ENCODE measurements at regions not wholly inside any gene's neighbourhood (a gene's known extent, or its start where the extent isn't known, plus 50 kb on each side); places are given as distances from the start of the nearest gene placed in this dataset.

- no peak for TF ChIP-seq POLR2A (IDR thresholded peaks at IDR 0.05; ENCODE audit: borderline replicate concordance, extremely low read depth, insufficient read depth, insufficient read length)
- no peak for TF ChIP-seq CEBPB (IDR thresholded peaks at IDR 0.05; ENCODE audit: low read depth)
- 0 out of 2 replicates have a peak, but pooled peaks have one; percentile 13 for TF ChIP-seq CBX3 (IDR thresholded peaks at IDR 0.05; ENCODE audit: low read depth)
- TF ChIP-seq, protein P1, sequence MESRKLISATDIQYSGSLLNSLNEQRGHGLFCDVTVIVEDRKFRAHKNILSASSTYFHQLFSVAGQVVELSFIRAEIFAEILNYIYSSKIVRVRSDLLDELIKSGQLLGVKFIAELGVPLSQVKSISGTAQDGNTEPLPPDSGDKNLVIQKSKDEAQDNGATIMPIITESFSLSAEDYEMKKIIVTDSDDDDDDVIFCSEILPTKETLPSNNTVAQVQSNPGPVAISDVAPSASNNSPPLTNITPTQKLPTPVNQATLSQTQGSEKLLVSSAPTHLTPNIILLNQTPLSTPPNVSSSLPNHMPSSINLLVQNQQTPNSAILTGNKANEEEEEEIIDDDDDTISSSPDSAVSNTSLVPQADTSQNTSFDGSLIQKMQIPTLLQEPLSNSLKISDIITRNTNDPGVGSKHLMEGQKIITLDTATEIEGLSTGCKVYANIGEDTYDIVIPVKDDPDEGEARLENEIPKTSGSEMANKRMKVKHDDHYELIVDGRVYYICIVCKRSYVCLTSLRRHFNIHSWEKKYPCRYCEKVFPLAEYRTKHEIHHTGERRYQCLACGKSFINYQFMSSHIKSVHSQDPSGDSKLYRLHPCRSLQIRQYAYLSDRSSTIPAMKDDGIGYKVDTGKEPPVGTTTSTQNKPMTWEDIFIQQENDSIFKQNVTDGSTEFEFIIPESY (IDR thresholded peaks at IDR 0.05; ENCODE audit: extremely low read depth, insufficient replicate concordance, low read length), result no peak
- TF ChIP-seq, protein P2, sequence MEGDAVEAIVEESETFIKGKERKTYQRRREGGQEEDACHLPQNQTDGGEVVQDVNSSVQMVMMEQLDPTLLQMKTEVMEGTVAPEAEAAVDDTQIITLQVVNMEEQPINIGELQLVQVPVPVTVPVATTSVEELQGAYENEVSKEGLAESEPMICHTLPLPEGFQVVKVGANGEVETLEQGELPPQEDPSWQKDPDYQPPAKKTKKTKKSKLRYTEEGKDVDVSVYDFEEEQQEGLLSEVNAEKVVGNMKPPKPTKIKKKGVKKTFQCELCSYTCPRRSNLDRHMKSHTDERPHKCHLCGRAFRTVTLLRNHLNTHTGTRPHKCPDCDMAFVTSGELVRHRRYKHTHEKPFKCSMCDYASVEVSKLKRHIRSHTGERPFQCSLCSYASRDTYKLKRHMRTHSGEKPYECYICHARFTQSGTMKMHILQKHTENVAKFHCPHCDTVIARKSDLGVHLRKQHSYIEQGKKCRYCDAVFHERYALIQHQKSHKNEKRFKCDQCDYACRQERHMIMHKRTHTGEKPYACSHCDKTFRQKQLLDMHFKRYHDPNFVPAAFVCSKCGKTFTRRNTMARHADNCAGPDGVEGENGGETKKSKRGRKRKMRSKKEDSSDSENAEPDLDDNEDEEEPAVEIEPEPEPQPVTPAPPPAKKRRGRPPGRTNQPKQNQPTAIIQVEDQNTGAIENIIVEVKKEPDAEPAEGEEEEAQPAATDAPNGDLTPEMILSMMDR (IDR thresholded peaks at IDR 0.05 in 2 of 3, conservative IDR thresholded peaks at IDR 0.05 in 1 of 3; ENCODE audit: borderline replicate concordance in 1 of 3, insufficient read depth in 1 of 3, low read depth in 2 of 3, low read length in 2 of 3), result no peak
- TF ChIP-seq POLR2AphosphoS5 (IDR thresholded peaks at IDR 0.05; ENCODE audit: low read depth, low read length), result no peak
- no peak for TF ChIP-seq SIN3A (IDR thresholded peaks at IDR 0.05; ENCODE audit: low read depth)
- no peak for TF ChIP-seq MAX (IDR thresholded peaks at IDR 0.05)
- TF ChIP-seq ZNF274 (IDR thresholded peaks at IDR 0.05; ENCODE audit: low read depth, low read length), result no peak
- TF ChIP-seq ATF3 (IDR thresholded peaks at IDR 0.05), result no peak
- TF ChIP-seq JUND (IDR thresholded peaks at IDR 0.05), result no peak
- TF ChIP-seq, protein P3, sequence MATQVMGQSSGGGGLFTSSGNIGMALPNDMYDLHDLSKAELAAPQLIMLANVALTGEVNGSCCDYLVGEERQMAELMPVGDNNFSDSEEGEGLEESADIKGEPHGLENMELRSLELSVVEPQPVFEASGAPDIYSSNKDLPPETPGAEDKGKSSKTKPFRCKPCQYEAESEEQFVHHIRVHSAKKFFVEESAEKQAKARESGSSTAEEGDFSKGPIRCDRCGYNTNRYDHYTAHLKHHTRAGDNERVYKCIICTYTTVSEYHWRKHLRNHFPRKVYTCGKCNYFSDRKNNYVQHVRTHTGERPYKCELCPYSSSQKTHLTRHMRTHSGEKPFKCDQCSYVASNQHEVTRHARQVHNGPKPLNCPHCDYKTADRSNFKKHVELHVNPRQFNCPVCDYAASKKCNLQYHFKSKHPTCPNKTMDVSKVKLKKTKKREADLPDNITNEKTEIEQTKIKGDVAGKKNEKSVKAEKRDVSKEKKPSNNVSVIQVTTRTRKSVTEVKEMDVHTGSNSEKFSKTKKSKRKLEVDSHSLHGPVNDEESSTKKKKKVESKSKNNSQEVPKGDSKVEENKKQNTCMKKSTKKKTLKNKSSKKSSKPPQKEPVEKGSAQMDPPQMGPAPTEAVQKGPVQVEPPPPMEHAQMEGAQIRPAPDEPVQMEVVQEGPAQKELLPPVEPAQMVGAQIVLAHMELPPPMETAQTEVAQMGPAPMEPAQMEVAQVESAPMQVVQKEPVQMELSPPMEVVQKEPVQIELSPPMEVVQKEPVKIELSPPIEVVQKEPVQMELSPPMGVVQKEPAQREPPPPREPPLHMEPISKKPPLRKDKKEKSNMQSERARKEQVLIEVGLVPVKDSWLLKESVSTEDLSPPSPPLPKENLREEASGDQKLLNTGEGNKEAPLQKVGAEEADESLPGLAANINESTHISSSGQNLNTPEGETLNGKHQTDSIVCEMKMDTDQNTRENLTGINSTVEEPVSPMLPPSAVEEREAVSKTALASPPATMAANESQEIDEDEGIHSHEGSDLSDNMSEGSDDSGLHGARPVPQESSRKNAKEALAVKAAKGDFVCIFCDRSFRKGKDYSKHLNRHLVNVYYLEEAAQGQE (IDR thresholded peaks at IDR 0.05; ENCODE audit: low read depth), result no peak
Measured at GRCh38 chr6:129759796-129760605, 50.0 kb upstream of the ARHGAP18 start.

Data from HCT116 (cell line).